ENCODE measurements at regions not wholly inside any gene's neighbourhood (a gene's known extent, or its start where the extent isn't known, plus 50 kb on each side); places are given as distances from the start of the nearest gene placed in this dataset.

DNA sequence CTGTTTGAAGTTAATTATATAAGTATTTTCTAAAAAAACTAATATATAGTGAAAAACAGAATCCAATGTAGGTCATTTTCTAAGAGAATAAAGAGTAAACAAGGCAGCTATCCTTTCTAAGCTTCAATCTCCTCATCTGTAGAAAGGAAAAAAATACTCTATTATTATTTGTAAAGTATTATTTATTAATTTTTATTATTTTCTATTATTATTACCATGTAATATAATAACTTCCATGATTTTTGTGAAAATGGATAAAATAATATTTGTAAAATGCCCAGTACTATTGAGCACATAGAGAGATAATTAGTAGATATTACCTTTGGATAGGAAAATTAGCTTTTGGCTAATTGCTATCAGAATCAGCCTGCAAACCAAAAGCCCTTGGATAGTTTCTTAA lies 684.4 kb downstream of the MTRR start:
- TF ChIP-seq RAD21 (IDR thresholded peaks at IDR 0.05 in 1 of 2, conservative IDR thresholded peaks at IDR 0.05 in 1 of 2; ENCODE audit: low read depth in 2 of 2, low read length in 2 of 2) (no peak), RBBP5 (IDR thresholded peaks at IDR 0.05; ENCODE audit: borderline replicate concordance, low read depth, low read length) (no peak)

Measured in H1 (cell line).